ENCODE measurements at regions not wholly inside any gene's neighbourhood (a gene's known extent, or its start where the extent isn't known, plus 50 kb on each side); places are given as distances from the start of the nearest gene placed in this dataset.

DNA sequence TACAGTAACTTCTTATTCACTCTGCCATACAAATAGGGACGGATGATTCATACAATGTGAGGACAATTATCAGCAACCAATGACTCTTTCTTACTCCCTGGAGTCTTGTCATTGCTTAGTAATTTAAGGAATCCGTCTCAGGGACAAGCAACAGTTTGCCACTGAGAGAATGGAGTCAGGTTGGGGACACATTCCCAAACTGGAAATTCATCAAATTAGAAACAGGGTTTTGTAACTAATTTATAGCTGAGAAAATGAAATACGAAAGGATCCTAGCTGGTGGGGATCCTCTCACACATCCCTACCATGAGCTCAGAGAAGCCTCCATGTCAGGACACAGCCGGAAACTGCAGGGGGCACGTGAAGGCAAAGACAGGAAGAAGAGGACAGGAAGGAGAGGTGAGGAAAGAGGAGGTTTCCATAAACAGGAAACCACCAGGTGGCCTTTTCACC lies 50.4 kb upstream of the KDR start:
- no peak for ATAC-seq
- POLR2A ChIA-PET = no interaction called here

DNA sequence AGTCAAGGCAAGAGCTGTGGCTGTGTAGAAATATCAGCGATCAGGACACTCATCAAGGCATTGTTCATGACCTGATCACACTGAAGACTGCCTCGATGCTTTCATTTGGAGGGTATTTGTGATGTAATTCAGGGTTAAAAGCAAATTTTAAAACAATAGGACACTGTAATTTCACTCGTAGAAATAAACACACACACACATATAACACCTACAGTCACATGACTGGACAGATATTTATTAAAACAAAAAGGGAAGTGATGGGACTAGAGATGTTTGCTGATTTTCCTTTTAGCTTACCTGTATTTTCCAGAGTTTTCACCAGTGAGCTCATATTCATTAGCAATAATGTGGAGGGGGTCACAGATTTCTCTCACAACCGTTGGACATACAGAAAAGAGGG lies 51.1 kb upstream of the KDR start:
- Mint-ChIP-seq H3K27ac (no peak overlapping the region), H3K4me3 (no peak overlapping the region), H3K9me3 (ENCODE audit: insufficient read depth) (no peaks in the 10 kb centered on the region), H3K27me3 (ENCODE audit: low read depth) (no peaks in the 10 kb centered on the region), H3K4me1 (ENCODE audit: low read depth) (peaks cover 3% of the 10 kb centered on the region), H3K36me3 (ENCODE audit: low read depth) (no peaks in the 10 kb centered on the region)
- CTCF ChIA-PET = interaction anchor here (0.9 to 1.4 kb wide), 2 partner anchors 8 to 206 kb away, joined by 3 to 5 read pairs; no protein-coding TSS in a partner anchor
- DNase-seq (no peak), ATAC-seq (no peak)
- POLR2A ChIA-PET = no interaction called here

More for the DNA sequence above, 50.4 kb upstream of the KDR start:
- Mint-ChIP-seq H3K27ac (no peak overlapping the region), H3K27me3 (ENCODE audit: low read depth) (no peaks in the 10 kb centered on the region), H3K36me3 (ENCODE audit: low read depth) (no peaks in the 10 kb centered on the region), H3K4me1 (ENCODE audit: low read depth) (peaks cover 3% of the 10 kb centered on the region), H3K4me3 (no peak overlapping the region), H3K9me3 (ENCODE audit: insufficient read depth) (no peaks in the 10 kb centered on the region)
- no peak for DNase-seq
- CTCF ChIA-PET = interaction anchor here (0.9 kb wide), 1 partner anchor 9 kb away, joined by 5 read pairs; no protein-coding TSS in a partner anchor

DNA sequence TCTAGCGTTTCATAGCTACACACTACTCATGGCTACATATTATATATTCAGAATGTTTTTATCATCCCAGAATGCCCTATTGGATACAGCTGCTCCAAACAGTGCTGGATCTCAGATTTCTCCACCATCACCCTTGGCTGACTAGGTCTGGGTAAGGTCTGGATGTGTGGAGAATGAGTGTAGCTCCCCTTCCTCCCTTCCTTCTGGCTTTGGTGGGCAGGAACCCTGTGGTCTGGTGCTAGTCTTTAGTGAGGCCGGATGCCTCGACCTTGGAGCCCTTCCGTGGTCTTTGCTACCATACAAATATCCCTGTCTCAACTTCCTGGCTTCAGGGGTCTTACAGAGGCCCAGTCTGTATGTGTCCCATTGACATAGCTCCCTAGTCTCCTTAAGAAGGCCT lies 52.1 kb upstream of the KDR start:
- no peak overlapping the region for H3K4me3 Mint-ChIP-seq
- no peak overlapping the region for H3K27ac Mint-ChIP-seq
- DNase-seq = no peak
- no peak for ATAC-seq
- CTCF ChIA-PET = interaction anchor here (1.4 kb wide), 1 partner anchor 207 kb away, joined by 3 read pairs; no protein-coding TSS in a partner anchor
- POLR2A ChIA-PET = no interaction called here
- no peaks in the 10 kb centered on the region for H3K27me3 Mint-ChIP-seq (ENCODE audit: low read depth)
- H3K4me1 Mint-ChIP-seq (ENCODE audit: low read depth) = peaks cover 3% of the 10 kb centered on the region
- no peaks in the 10 kb centered on the region for H3K36me3 Mint-ChIP-seq (ENCODE audit: low read depth)
- H3K9me3 Mint-ChIP-seq (ENCODE audit: insufficient read depth) = no peaks in the 10 kb centered on the region

DNA sequence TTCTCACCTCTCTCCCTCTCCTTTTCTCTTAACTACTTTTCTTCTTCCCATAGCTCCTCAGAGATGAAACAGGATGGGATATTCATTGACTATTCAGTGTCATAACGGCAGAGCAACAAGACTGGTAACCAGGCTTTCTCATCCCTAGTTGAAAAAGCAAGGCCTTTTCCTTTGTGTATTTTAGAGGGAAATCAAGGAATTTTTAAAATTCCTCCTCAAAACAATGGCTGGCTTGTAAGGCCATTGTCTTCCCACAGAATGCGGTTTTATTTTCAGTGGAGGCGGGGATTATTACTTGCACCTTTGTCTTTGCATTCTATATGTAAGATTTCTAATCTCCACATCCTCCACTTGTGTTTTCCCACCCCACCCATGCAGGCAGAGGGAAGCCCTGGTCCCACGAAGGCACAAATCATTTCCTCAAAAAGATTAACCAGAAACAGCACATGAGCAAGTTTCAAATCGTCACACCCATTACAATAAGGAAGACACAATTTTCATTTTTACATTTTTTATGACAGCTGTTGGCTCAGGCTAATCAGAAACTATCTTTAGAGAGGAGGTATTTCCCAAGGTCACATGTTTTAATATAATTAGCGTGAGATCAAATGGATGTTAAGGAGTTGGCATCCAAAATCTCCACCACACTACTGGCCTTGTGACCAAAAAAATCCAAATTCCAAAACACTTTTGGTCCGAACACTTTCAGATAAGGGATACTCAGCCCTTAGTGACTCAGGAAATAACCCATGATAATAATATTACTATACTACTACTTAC lies 53.0 kb upstream of the KDR start:
- ATAC-seq (no peak), DNase-seq (no peak)
- no peaks in the 10 kb centered on the region for H3K9me3 Mint-ChIP-seq (ENCODE audit: insufficient read depth)
- H3K27ac Mint-ChIP-seq = no peak overlapping the region
- POLR2A ChIA-PET = no interaction called here
- H3K27me3 Mint-ChIP-seq (ENCODE audit: low read depth) = no peaks in the 10 kb centered on the region
- CTCF ChIA-PET = no interaction called here
- no peaks in the 10 kb centered on the region for H3K36me3 Mint-ChIP-seq (ENCODE audit: low read depth)
- peaks cover 3% of the 10 kb centered on the region for H3K4me1 Mint-ChIP-seq (ENCODE audit: low read depth)
- H3K4me3 Mint-ChIP-seq = no peak overlapping the region

DNA sequence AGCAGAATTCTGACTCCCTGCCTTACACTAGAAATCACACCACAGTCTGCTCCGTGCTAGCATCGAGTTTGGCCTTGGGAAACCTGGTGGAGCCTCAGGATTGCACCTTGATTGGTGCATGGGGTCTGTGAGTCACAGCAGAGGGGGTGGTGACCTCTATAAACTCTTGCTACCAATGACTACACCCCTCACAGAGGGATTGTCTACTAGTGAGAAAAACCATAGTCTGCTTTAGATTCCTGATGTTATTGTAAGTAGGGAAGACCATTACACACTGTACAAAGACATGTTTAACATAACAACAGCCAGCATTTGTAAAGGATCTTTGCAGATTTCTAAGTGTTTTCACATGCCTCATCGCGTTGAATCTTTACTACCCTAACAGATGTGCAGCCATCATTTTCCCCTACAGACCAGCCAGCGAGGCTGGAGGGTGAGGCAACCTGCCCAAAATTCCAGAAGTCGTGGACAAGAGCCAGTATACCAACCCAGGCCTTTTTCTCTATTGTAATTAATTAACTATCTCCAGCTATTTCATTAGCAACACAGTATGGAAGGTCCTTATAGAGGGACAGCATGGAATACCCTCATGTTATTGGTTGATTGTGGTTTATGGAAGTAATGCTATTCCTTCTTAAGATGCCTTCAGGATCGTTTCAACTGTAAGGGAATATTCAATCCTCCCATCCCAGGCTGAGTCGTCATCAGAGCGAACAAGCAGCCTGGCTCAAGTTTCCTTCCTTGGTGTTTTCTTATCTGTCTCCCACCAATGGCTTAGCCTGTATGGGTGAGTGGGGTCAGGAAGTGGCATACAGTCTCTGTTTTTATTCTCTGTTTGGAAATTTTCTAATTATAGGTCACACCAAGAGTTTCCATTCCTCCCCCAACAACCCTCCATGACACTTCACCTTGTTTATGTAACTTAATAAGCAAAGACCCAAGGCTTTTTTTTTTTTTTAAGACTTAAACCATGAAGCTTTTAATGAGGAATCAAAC lies 55.9 kb upstream of the KDR start:
- ChIA-PET POLR2A (no interaction called here), CTCF (no interaction called here)
- no peaks in the 10 kb centered on the region for H3K27me3 Mint-ChIP-seq (ENCODE audit: low read depth)
- H3K9me3 Mint-ChIP-seq (ENCODE audit: insufficient read depth) = no peaks in the 10 kb centered on the region
- no peaks in the 10 kb centered on the region for H3K36me3 Mint-ChIP-seq (ENCODE audit: low read depth)
- H3K4me3 Mint-ChIP-seq = no peak overlapping the region
- ATAC-seq = no peak
- no peaks in the 10 kb centered on the region for H3K4me1 Mint-ChIP-seq (ENCODE audit: low read depth)
- no peak for DNase-seq
- H3K27ac Mint-ChIP-seq = no peak overlapping the region

DNA sequence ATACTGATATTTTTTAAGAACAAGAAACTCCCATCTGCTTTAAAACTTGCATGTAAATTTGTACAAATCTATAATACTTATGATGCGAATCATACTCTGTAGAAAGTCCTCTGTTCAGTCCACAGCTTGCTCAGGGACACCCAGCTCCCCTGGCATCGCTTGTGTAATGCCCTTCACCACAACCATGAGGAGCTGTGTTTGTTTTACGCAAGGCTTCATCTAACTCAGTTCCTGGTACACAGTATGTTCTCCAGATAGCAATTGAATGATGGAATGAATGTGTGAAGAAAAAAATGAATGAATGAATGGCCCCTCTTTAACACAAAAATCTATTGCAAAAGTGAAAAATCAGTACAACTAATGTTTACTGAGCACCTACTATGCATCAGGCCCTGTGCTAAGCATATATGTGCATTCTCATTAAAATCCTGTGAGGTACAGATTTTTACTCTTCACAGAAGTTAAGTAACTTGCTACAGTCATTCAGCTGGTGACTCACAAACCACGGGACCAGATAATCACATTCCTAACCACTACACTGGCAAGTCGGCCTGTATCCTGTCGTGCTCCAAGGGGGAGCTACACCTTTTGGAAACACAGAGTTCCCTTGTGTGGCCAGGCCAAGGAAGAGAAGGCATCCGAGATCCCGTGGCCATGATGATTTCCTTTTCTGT lies 58.7 kb upstream of the KDR start:
- no peaks in the 10 kb centered on the region for H3K9me3 Mint-ChIP-seq (ENCODE audit: insufficient read depth)
- H3K27me3 Mint-ChIP-seq (ENCODE audit: low read depth) = no peaks in the 10 kb centered on the region
- DNase-seq = no peak
- ChIA-PET POLR2A (no interaction called here), CTCF (interaction anchor here (0.8 to 1.6 kb wide), 7 partner anchors 8 to 749 kb away, joined by 3 to 7 read pairs (median 3); no protein-coding TSS in a partner anchor)
- no peak overlapping the region for H3K4me3 Mint-ChIP-seq
- no peak for ATAC-seq
- no peak overlapping the region for H3K27ac Mint-ChIP-seq
- H3K36me3 Mint-ChIP-seq (ENCODE audit: low read depth) = no peaks in the 10 kb centered on the region
- no peaks in the 10 kb centered on the region for H3K4me1 Mint-ChIP-seq (ENCODE audit: low read depth)

DNA sequence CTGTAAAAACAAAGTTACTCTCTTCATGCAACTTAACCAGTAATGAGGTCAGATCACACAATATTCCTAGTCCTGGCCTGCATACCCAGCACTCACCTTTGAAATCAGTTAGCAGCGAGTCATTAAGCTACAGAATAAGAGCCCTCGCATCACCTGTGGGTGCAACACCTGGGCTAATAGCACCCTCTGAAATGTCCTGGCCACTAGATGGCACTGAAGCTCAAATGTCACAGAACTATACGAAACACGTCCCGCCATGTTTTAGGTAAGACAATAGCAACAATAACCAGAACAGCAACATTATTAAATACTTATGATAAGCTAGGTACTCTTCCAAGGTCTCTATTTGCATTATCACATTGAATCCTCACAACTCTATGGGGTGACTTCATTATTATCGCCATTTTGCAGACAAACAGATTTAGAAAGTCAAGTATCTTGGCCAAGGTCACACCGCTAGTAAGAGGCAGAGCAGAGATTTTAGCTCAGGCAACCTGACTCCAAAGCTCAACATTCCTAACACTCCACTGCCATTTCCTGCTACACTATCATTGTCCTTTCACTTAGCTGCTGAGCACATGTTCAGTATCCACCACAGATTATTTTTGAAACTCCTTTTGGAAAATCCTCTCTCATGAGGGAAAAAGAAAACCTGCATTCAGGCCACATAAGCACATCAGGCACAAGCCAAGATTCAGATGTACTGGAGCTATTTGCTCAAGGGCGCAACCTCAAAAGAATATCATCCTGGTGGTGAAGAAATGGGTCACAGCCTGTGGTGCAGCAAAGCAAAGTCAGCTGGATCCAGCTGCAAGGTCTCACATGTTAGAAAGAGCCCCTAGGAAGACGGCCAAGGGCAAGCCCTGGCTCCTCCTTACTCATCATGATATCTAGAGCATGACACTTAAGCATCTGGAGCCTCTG lies 59.5 kb upstream of the KDR start:
- ATAC-seq (no peak), DNase-seq (peak; percentile 30)
- ChIA-PET CTCF (interaction anchor here (1.0 to 1.6 kb wide), 8 partner anchors 9 to 748 kb away, joined by 3 to 7 read pairs (median 3); no protein-coding TSS in a partner anchor), POLR2A (no interaction called here)
- H3K36me3 Mint-ChIP-seq (ENCODE audit: low read depth) = no peaks in the 10 kb centered on the region
- no peaks in the 10 kb centered on the region for H3K9me3 Mint-ChIP-seq (ENCODE audit: insufficient read depth)
- H3K4me3 Mint-ChIP-seq = no peak overlapping the region
- H3K4me1 Mint-ChIP-seq (ENCODE audit: low read depth) = no peaks in the 10 kb centered on the region
- H3K27me3 Mint-ChIP-seq (ENCODE audit: low read depth) = no peaks in the 10 kb centered on the region
- no peak overlapping the region for H3K27ac Mint-ChIP-seq

DNA sequence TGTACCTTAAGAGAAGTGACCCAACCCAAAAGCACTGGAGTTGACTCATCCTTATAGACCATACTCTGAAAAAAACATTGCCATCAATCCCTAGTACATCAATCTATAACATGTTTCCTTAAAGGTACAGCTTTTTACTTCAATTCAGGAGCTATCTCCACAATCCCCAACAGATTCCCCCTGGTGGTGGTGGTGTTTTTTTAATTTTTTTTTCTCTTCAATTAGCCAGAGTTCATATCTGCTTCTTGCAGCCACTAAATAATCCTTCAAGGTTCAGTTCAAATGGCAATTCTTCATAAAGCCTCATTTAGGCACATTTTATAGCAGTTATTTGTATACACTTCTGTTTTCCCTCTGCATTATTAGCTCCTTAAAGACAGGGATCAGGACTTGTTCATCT lies 60.7 kb upstream of the KDR start:
- ChIA-PET CTCF (no interaction called here), POLR2A (interaction anchor here (0.7 kb wide), 1 partner anchor 1954 kb away, joined by 3 read pairs; no protein-coding TSS in a partner anchor)
- no peak overlapping the region for H3K27ac Mint-ChIP-seq
- no peak overlapping the region for H3K4me3 Mint-ChIP-seq
- DNase-seq (no peak), ATAC-seq (no peak)
- H3K36me3 Mint-ChIP-seq (ENCODE audit: low read depth) = no peaks in the 10 kb centered on the region
- H3K27me3 Mint-ChIP-seq (ENCODE audit: low read depth) = no peaks in the 10 kb centered on the region
- H3K4me1 Mint-ChIP-seq (ENCODE audit: low read depth) = no peaks in the 10 kb centered on the region
- H3K9me3 Mint-ChIP-seq (ENCODE audit: insufficient read depth) = no peaks in the 10 kb centered on the region

DNA sequence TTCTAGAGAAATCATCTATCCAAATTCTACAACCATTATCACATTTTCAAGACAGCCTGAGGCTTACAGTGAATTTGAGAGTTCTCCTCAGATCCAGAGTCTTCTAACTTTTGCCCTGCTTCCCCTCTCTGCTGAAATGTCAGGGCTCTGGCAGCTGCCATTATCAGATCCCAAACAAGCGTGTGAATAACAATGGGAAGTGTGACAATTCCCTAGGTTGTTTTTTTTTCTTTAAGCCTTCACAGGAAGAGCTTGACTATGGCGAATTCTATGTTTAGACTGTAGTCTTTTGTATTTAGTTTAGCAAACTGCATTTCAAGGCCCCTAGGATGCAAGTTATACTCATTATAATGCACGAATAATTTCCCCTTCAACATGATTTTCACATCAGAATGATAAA lies 61.3 kb upstream of the KDR start:
- no peaks in the 10 kb centered on the region for H3K4me1 Mint-ChIP-seq (ENCODE audit: low read depth)
- H3K36me3 Mint-ChIP-seq (ENCODE audit: low read depth) = no peaks in the 10 kb centered on the region

DNA sequence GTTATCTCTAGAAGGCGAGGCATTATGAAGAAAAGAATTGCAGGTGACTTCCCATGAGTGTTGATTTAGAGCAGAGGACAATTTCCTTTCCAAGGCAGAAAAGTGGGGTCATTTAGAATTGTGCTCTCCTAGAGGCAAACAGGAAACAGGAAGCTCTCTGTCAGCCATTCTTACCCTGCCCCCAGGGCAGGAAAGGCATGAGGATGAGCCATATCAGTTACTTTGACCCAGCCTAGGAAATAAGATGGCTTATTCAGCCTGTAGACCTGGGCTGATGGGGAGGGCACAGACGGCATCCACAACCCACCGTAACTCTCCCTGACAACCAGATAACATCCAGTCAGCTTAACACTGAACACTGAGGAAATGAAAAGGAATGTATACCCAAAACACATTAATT lies 88.8 kb upstream of the KDR start:
- ChIA-PET CTCF (no interaction called here), POLR2A (no interaction called here)
- H3K27me3 Mint-ChIP-seq (ENCODE audit: low read depth) = no peaks in the 10 kb centered on the region

More for the DNA sequence above, 61.3 kb upstream of the KDR start:
- no peaks in the 10 kb centered on the region for H3K27me3 Mint-ChIP-seq (ENCODE audit: low read depth)
- ChIA-PET POLR2A (no interaction called here), CTCF (no interaction called here)
- DNase-seq (no peak), ATAC-seq (no peak)
- H3K4me3 Mint-ChIP-seq = no peak overlapping the region
- no peaks in the 10 kb centered on the region for H3K9me3 Mint-ChIP-seq (ENCODE audit: insufficient read depth)
- no peak overlapping the region for H3K27ac Mint-ChIP-seq

DNA sequence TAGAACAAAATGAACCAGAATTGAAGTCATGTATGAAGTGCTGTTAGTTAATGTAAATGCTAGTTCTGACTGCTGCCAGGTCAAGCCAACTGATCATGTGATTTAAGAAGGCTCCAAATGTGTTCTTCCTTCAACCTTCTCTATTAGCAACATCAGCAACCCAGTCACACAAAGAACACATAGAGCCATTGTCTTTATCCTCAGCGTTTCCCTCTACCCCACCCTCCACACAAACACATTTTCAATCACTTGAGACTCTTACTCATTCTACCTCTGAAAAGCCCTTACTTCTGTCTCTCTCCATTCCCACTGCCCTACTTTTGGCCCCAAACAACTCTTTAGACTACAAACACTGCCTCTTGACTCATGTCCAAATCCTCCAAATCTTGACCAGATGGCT lies 89.7 kb upstream of the KDR start:
- Mint-ChIP-seq H3K4me1 (ENCODE audit: low read depth) (no peaks in the 10 kb centered on the region), H3K27me3 (ENCODE audit: low read depth) (no peaks in the 10 kb centered on the region), H3K9me3 (ENCODE audit: insufficient read depth) (no peaks in the 10 kb centered on the region), H3K4me3 (no peak overlapping the region), H3K27ac (no peak overlapping the region), H3K36me3 (ENCODE audit: low read depth) (no peaks in the 10 kb centered on the region)
- ATAC-seq (no peak), DNase-seq (no peak)
- ChIA-PET POLR2A (no interaction called here), CTCF (no interaction called here)

More for the DNA sequence above, 88.8 kb upstream of the KDR start:
- no peaks in the 10 kb centered on the region for H3K4me1 Mint-ChIP-seq (ENCODE audit: low read depth)
- H3K27ac Mint-ChIP-seq = no peak overlapping the region
- ATAC-seq (no peak), DNase-seq (no peak)
- no peaks in the 10 kb centered on the region for H3K9me3 Mint-ChIP-seq (ENCODE audit: insufficient read depth)
- H3K4me3 Mint-ChIP-seq = no peak overlapping the region
- no peaks in the 10 kb centered on the region for H3K36me3 Mint-ChIP-seq (ENCODE audit: low read depth)
